GM19240 (cell line): ENCODE measurements at regions not wholly inside any gene's neighbourhood (a gene's known extent, or its start where the extent isn't known, plus 50 kb on each side); places are given as distances from the start of the nearest gene placed in this dataset.

Experiments
- DNase-seq: peaks from one replicate; pipeline ENCODE4 v3.0.0; 2011; ENCODE audit warnings: low spot score; ENCODE audit not compliant: insufficient read length

DNA sequence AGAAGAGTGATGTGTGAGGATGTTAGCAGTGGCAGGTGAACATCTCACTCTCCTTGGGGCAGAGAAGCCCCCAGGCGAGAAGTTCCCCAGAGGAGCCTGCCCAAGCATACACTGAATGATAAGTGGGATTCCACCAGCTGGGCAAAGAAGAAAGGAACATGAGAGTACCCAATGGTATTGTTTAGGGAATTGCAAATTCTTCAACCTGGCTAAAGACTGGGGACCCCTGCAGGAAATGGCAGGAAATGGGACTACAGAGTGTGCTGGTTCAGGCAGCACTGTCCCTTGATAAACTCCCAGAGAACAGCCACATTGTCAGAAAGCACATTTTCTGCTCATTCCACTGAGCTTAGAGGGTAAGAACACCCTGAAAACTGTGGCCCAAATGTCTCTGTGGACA is 121.3 kb downstream of the RPS29 start:
- no peak for DNase-seq

DNA sequence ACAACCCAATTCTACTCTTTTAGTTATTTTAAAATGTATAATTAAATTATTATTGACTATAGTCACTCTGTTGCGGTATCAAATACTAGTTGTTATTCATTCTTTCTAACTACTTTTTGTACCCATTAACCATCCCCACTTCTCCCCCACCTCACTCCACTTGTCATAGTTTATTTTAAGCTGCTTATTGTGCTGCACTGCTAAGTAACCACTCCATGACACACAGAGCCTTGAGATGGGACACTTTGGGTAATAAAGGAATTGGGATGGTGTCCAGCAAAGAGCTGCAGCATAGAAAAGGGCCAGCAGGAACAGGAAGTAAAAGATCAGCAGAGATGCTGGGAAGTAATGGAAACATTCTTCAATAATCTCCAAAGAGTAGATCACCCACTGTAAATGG is 123.0 kb downstream of the RPS29 start:
- no peak for DNase-seq

DNA sequence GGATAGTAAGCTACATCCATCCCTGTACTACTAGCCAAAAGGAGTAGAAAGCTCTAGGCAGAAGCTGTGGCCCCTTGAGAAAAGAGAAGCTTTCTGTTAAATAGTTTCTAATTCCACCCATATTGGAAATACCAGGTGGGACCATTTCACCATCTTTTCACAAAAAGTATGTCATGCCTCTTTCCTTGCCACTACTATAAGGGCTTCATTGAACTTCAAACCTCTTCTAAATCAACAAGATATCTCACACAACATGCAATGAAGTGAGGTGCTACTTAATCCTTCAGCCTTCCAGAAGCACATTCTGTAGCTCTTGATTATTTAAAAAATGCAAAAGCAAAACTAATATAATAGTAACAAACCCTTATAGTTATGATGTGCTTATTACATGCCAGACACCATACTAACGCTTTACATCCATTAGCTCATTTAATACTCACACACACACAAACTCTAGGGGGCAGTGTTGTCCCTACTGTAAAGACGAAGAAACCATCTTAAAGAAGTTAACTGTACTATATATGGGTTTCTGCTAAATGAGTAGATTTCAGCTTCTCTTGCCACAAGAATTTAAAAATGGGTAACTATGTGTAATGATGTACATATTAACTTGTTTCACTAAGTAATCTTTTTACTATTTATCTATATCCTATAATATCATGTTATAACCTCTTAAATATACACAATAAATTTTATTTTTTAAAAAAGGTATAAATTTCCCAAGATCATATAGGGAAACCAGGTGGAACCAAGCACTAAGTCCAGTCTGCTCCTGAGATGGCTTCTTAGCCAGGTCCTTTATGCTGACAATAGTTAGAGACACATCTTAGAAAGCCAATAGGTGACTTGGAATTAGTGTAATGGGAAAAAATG is 124.4 kb downstream of the RPS29 start:
- DNase-seq: peak; percentile 5

DNA sequence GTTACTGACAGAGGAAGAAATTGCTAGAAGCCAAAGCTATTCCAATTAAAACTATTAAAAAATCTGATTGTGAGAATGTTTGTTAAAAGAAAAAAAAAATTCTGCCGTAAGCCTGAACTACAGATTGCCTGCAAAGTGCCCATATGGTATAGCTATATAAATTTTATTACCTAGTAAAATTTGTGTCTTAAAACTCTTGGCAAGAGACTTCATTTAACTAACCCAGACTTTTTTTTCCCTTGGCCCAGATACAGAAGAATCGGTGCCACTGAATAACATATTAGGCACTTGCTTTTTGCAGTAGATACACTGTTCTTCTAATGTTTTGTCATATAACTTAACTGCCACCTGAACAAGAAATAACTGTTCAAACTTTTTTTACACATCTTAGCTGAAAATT is 125.5 kb downstream of the RPS29 start:
- no peak for DNase-seq

DNA sequence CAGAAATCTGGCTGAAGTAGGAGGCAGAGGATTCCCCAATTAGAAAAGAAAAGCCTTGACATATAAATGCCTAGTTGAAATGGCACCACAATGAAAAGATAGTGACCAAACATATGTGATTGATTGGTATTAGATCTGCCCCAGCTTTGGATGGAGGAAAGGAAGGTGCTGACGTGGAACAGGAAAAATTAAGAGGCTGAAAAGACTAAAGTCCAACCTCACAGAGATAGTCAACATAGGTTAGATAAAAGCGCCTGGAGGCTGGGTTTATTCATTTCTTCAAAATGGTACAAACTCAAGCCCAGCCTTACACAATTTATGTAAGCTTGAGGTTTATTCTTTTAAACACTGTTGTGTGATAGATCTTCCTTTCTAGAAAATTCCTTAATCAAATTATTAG is 129.6 kb downstream of the RPS29 start:
- no peak for DNase-seq

DNA sequence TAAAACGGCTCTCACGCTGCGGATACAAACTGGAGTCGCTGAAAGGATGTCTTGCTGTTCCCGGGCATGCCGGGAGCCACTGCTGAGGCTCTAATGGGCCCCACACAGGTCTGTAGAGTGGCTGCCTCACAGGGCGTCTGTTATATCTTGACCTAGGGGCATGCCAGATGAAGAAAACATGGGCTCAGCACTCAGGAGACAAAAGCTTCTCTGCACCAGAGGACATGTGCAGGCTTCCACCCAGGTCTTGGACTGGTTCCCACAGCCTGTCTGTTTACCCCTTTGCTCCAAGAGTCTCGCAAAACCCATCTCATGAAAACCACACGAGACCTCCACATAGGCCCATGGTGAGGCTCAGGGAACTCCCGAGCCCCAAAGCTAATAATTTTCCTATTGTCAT is 134.2 kb downstream of the RPS29 start:
- DNase-seq: no peak

DNA sequence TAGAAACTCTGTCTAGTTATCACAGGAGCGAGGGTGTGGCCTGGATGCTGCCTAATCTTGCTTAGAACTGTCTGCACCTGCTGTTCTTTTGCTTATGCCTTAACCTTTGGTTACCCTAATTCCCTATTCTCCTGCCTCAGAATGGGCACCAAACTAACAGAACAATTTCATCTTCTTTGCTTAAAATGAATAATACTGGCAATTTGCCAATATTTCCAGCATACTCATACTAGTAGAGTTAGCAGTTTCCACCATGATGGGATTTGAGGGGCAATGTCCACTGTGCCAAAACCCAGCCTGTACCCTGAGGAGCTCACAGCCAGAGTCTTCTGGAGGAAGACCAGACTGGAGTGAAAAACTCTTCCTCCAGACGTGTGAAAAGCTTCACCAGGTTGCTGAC is 136.4 kb downstream of the RPS29 start:
- DNase-seq: no peak

DNA sequence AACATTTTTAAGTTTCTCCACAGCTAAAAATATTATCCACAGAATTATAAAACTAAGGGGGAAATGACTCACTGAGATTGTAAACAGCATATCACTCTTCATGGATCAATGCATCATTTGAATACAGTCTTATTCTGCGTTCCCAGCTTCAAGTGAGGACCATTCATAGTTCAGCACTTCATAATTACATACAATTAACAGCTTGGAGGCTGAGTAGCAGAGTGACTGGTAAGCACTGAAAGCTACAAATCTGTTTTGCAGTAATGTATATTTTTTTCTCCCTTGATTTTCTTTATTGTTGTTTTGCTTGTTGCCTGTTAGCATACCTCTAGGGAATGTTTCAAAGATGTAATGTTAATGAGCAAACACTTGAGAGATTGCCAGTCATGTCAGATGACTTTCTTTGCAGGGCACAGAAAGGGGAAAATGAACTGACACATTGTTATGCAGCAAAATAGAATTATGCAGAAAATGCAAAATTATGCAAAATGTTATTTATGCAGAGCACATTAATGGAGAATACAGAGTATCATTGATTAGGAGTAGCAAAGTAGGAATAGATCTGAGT is 138.6 kb downstream of the RPS29 start:
- DNase-seq: no peak

DNA sequence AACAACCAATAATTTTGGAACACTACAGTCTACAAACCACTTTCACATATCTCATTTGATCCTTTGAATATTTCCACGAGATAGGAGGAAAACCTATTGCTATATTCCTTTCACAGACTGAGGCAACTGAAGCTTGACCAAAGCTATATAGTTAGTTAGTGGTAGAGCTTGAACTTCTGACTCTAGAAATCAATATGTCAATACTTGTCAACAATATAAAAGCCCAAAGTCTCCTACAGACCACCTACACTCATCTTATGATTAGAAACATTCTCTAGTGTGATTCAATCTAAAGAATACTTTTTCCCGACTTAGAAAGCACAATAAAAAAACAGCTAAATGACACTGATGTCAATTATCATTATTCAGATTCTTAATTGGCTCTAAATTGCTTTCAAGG is 139.4 kb downstream of the RPS29 start:
- no peak for DNase-seq

DNA sequence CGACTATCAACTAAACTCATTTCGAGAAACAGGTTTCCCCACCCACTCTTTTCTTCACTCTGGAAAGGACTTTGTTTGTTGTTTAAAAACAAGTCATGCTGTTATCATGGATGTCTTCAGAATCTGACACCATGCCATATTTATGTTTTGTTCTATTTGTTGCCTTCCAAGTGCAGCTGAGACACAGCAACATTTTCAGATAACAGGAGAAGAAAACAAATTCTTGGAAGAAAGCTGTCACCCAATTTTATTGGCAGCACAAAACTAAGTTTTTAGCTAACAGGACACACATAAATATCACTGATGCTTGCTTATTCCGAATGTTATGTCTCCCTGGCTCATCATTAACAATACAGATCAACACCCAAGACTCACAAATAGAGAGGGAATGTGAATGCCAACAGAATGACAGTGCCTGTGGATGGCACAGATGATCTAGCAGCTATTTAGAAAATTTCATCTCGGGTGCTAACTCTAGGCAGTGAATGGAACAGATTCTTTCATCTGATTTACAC is 147.9 kb downstream of the RPS29 start:
- DNase-seq: no peak

DNA sequence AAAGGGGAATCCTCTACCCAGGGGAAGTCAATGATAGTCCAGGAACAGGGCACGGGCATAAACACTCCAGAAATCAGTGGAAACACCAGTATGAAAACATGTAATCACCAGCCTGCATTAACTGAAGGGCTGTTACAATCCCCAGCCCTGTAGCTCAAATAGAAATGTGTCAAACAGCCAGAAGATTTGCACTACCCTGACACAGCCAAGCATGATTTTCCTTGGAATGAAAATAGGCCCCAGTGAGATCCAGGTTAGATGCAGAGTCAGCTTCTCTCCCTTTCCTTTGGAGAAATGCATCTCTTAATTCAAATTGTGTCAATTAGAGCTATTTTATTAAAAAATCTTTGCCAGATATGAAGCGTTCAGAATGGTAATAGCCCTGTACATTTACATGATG is 158.1 kb downstream of the RPS29 start:
- no peak for DNase-seq

DNA sequence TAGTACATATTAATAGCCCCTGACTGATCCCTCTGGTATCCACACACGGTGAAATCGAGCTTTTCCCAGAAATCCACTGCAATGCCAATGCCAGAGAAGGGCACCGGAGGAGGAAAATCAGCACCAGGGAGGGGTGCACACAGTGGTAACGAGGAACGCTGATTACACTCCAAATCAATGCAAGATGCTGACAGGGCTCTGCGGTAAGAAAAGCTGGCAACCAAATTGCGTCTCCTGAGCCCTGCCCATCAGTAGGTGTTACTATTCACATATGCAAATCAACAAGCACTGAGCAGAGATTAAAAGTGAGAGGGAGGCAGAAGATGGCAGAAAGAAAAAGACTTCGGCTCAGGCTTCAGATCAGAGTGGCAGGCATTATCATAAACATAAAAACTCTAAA is 159.1 kb downstream of the RPS29 start:
- DNase-seq: no peak

DNA sequence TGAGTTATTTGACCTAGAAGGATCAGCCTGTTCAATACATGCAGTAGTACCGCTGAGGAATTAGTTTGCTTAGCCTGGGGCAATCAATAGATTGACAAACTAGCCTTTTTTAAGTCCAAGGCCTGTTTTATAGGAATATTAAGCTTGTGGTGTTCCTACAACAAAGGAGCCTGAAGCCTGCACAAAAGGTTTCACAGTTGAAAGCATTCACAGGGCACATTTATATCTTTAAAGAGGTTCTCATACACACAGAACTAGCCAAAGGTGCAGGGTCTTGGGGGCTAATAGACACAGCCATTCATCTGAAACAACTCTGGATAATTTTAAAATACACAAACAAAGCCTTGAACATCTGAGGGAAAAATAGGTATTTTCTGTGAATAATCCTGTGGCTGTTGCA is 160.3 kb downstream of the RPS29 start:
- no peak for DNase-seq

DNA sequence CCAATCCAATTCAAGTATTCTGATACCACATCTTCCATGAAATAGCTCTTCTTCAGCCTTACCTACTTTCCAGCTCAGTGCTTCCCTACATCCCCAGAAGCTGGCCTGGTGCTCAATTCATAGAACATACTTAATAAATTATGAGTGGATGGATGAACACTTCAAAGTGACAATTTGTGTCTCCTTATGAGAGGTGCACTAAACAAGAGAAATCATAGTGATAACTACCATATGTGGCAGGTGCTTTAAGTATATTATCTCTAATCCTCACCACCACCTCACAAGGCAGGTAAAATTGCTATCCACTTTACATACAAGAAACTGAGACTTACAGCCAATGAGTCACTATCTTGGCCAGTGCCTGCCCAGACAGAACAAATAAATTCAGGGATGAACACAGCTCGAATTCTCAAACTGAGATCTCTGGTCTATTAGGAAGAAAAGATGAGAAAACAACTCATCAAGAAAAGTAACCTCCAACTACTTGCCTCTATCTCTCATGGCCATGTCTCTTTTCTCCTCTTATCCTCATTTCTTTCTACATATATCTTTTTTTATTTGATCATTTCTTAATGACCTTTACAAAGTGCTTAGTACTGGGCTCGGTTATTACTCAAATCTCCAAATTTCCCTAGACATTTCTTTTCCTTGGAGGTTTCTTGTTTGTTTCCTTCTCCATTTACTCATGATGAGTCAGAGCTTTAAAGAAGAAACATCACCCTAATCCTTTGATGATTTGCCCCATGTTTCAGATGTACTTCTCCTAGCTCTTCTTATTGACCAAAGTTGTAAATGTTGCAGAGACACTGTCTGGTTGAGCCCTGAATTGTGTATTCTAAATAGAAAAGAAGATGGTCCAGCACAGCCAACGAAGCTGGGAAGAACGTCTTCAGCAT is 161.5 kb downstream of the RPS29 start:
- no peak for DNase-seq

DNA sequence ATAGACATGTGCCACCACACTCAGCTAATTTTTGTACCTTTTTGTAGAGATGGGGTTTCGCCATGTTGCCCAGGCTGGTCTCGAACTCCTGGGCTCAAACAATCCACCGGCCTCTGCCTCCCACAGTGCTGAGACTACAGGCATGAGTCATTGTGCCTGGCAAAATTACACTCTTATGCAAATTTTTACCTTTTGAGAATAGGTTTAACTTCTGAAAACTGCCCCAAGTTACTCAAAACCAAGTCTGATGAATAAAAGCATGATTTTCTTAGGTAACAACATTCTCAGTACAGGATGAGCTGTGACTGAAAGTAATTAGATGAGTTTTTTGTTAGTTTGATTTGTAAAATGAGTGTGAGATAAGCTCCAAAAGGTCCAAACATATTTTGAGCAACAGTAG is 166.0 kb downstream of the RPS29 start:
- DNase-seq: no peak

DNA sequence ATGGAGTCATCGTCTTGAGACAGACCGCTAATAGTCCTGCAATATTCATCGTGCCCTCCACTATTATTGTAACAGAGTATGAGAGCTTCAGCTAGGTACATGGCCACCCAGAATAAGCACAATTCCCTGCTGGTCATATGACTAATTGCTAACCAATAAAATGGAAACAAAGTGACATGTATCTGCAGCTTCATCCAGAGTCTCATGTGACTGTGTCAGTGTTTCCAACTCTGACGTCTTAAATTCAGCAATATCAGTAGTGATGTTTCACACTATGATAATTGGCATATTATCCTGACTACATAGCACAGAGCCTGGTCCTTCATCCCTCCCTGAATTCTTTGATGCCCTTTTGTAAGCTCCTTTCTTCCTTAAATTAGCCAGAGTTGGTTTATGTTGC is 167.4 kb downstream of the RPS29 start:
- DNase-seq: no peak

DNA sequence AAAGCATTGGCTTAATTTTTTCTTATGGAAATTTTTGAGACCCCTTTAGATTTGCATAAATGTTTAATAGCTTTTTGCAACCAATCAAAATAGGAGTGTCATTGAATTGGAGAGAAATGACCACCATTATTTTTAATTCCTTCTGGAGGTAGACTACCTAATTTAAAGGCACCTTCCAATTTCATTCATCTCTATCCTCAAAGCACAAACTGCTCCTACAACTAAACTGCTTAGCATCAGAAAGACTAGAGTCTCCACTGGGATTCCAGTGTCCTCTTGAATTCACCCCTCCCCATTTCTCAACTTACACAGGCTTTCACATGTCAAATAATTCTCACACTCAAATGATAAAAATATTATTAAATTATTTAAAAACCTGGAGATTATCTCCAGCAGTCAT is 168.4 kb downstream of the RPS29 start:
- no peak for DNase-seq

DNA sequence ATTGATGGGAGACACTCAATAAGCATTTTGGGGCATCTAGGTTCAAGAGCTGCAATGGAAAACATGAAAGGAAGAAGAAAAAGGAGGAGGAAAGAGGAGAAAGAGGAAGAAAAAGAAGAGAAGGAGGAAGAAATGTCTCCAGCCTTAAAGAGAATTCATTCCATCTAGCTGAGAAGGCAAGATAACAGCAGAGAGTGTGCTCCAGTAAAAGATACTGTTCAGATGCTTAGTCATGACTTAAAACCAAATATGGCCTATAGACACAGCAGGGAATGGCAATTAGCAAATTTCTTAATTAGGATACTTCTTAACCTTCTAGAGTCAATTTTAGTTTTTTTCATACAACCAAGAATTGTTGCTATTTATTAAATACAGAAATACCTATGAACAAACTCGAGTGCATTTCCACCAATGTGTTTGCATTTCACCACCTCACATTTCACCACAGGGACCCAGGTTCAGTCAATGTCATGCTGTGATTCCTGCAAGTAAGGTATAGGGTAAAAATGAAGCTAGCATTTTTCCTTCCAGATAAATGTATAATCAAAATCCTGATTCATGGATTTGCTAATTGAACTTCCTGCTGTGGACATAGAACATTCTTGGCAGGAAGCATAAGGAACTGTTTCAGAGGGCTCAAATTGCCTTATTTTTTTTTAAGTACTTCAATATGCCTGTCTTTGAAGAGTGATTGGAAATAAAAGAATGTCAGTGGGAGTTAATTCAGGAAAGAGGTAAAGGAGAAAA is 177.8 kb downstream of the RPS29 start:
- no peak for DNase-seq

DNA sequence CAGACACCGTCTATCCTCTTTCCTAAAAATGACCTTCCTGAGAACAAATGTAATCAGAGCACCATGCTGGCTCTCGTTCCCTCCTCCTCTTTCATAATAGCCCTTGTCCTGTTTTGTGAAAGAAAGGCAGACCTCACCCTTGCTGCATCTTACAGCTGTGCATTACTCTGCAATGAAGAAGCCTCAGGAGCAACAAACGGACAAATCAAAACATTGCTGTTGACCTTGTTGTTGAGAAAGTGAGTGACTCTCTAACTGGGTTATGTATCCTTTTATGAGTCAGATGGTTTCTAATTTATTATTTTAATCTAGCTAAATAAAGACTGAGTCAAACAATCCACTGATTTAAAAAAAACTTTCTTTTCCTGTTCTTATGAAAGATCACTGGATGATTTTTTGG is 180.9 kb downstream of the RPS29 start:
- no peak for DNase-seq

DNA sequence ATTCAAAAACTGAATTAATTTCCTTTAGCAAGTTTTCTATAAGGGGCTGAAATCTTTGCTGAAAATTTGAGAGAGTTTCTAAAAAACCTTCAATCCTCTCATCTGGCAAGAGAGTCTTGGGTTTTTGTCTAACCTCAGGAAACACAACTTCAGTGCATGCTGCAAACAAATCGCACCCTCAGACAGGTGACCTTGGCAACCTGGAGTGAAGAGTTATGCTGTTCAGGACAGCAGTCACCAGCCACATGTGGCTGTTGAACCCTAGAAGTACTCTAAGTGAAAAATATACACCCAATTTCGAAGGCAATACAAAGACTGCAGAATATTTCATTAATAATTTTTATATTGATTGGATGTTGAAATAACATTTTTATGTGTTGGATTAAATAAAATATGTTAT is 184.8 kb downstream of the RPS29 start:
- DNase-seq: no peak

DNA sequence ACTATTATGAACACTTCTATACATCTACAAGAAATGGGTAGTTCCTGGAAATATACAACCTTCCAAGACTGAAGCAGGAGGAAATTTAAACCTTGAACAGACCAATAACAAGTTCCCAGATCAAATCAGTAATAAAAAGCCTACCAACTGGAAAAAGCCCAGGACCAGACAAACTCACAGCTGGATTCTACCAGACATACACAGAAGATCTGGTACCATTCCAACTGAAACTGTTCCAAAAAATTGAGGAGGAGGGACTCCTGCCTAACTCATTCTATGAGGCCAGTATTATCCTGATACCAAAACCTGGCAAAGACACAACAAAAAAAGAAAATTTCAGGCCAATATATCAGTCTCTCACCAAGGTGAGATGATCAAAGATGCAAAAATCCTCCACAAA is 189.4 kb downstream of the RPS29 start:
- DNase-seq: no peak
